Liver (tissue), 8 donors: ENCODE measurements at regions not wholly inside any gene's neighbourhood (a gene's known extent, or its start where the extent isn't known, plus 50 kb on each side); places are given as distances from the start of the nearest gene placed in this dataset.

Source experiments
- DNase-seq: peaks from one replicate; pipeline ENCODE4 v3.0.0-alpha.2; 2017; ENCODE audit warnings: low spot score
- H3K27ac ChIP-seq, 2 donors: one replicate each; pipeline ENCODE4 v1.7.0; 2013; ENCODE audit warnings: inconsistent platforms in 2 of 2, low read length in 2 of 2, control low read depth in 1 of 2, low read depth in 1 of 2, mild to moderate bottlenecking in 1 of 2
- H3K27me3 ChIP-seq, 4 donors: one replicate each; pipeline versions ENCODE4 v1.6.1 to v1.7.0; 2013; ENCODE audit warnings: low read length in 3 of 4, inconsistent platforms in 1 of 4, mild to moderate bottlenecking in 1 of 4, moderate library complexity in 1 of 4; ENCODE audit not compliant: control insufficient read depth in 4 of 4, insufficient read depth in 4 of 4
- H3K36me3 ChIP-seq, 4 donors: one replicate each; pipeline versions ENCODE4 v1.6.1 to v1.7.0; 2013; ENCODE audit warnings: low read length in 3 of 4, mild to moderate bottlenecking in 3 of 4, low read depth in 1 of 4, moderate library complexity in 1 of 4; ENCODE audit not compliant: control insufficient read depth in 4 of 4, insufficient read depth in 3 of 4
- H3K4me1 ChIP-seq, 4 donors: one replicate each; pipeline versions ENCODE4 v1.6.1 to v1.7.0; 2013; ENCODE audit warnings: low read length in 3 of 4, mild to moderate bottlenecking in 3 of 4, moderate library complexity in 1 of 4; ENCODE audit not compliant: control insufficient read depth in 4 of 4, insufficient read depth in 4 of 4
- H3K4me3 ChIP-seq, 3 donors: one replicate each; pipeline versions ENCODE4 v1.6.1 to v1.7.0; 2013; ENCODE audit warnings: low read length in 3 of 3, control low read depth in 1 of 3, low read depth in 1 of 3, mild to moderate bottlenecking in 1 of 3
- H3K9ac ChIP-seq, 2 donors: one replicate each; pipeline ENCODE4 v1.7.0; 2013; ENCODE audit warnings: low read length in 2 of 2, mild to moderate bottlenecking in 2 of 2, moderate library complexity in 2 of 2, control low read depth in 1 of 2, low read depth in 1 of 2
- H3K9me3 ChIP-seq, 4 donors: one replicate each; pipeline versions ENCODE4 v1.6.1 to v1.7.0; 2013; ENCODE audit warnings: low read length in 3 of 4; ENCODE audit not compliant: control insufficient read depth in 4 of 4
- EGR1 ChIP-seq, 2 donors: IDR thresholded peaks; 2 replicates each; pipeline ENCODE4 v1.6.1; 2016 to 2018; ENCODE audit warnings: antibody characterized with exemption in 2 of 2, low read depth in 2 of 2
- FOXA1 ChIP-seq: IDR thresholded peaks from 2 replicates; pipeline ENCODE4 v1.6.1; 2016; ENCODE audit warnings: antibody characterized with exemption
- FOXA2 ChIP-seq: IDR thresholded peaks from 2 replicates; pipeline ENCODE4 v1.6.1; 2016; ENCODE audit warnings: antibody characterized with exemption
- GABPA ChIP-seq, 2 donors: IDR thresholded peaks in 1 of 2; conservative IDR thresholded peaks in 1 of 2; 2 replicates each; pipeline ENCODE4 v1.6.1; 2016; ENCODE audit warnings: antibody characterized with exemption in 2 of 2, mild to moderate bottlenecking in 1 of 2, moderate library complexity in 1 of 2
- HNF4A ChIP-seq, 2 donors: conservative IDR thresholded peaks; 2 replicates each; pipeline ENCODE4 v1.6.1; 2016; ENCODE audit warnings: antibody characterized with exemption in 2 of 2, mild to moderate bottlenecking in 2 of 2
- HNF4G ChIP-seq: IDR thresholded peaks from 2 replicates; pipeline ENCODE4 v1.6.1; 2016; ENCODE audit warnings: antibody characterized with exemption
- NR2F2 ChIP-seq: IDR thresholded peaks from 2 replicates; pipeline ENCODE4 v1.6.1; 2016; ENCODE audit warnings: antibody characterized with exemption
- RAD21 ChIP-seq, 2 donors: IDR thresholded peaks; 2 replicates each; pipeline ENCODE4 v1.6.1; 2016; ENCODE audit warnings: antibody characterized with exemption in 2 of 2, mild to moderate bottlenecking in 2 of 2
- RXRA ChIP-seq, 2 donors: IDR thresholded peaks; 2 replicates each; pipeline ENCODE4 v1.6.1; 2017 to 2018; ENCODE audit warnings: antibody characterized with exemption in 2 of 2, mild to moderate bottlenecking in 1 of 2
- SP1 ChIP-seq: IDR thresholded peaks from 2 replicates; pipeline ENCODE4 v1.6.1; 2018; ENCODE audit warnings: antibody characterized with exemption, mild to moderate bottlenecking
- TAF1 ChIP-seq: conservative IDR thresholded peaks from 2 replicates; pipeline ENCODE4 v1.6.1; 2016; ENCODE audit warnings: antibody characterized with exemption, mild to moderate bottlenecking
- YY1 ChIP-seq: IDR thresholded peaks from 2 replicates; pipeline ENCODE4 v1.6.1; 2016; ENCODE audit warnings: antibody characterized with exemption, mild to moderate bottlenecking
- WGBS: extraction: QIAGEN DNeasy Blood & Tissue Kit; methylation state at CpG from one replicate; pipeline ENCODE4 v1.1.7; 2013; 5-methylcytosine and 5-hydroxymethylcytosine counted together
- TF ChIP-seq, protein P1 (sequence below): IDR thresholded peaks from 2 replicates; pipeline ENCODE4 v1.6.1; 2016; ENCODE audit warnings: antibody characterized with exemption, mild to moderate bottlenecking
- TF ChIP-seq, protein P2 (sequence below): IDR thresholded peaks from 2 replicates; pipeline ENCODE4 v1.6.1; 2016; ENCODE audit warnings: antibody characterized with exemption
- TF ChIP-seq, protein P3 (sequence below): fragments of 150-350 bp; IDR thresholded peaks from 2 replicates; pipeline ENCODE4 v1.5.1; 2017; ENCODE audit warnings: improper control_type of control experiment, low read depth, low read length; ENCODE audit not compliant: missing input control
- TF ChIP-seq, protein P4 (sequence below): IDR thresholded peaks from 2 replicates; pipeline ENCODE4 v1.6.1; 2016; ENCODE audit warnings: antibody characterized with exemption
- TF ChIP-seq, protein P5 (sequence below): IDR thresholded peaks from 2 replicates; pipeline ENCODE4 v1.6.1; 2016; ENCODE audit warnings: antibody characterized with exemption
- donor health status: healthy.
- donor health status: healthy.
- donor health status: healthy.
- donor health status: healthy.
- donor health status: healthy.

DNA sequence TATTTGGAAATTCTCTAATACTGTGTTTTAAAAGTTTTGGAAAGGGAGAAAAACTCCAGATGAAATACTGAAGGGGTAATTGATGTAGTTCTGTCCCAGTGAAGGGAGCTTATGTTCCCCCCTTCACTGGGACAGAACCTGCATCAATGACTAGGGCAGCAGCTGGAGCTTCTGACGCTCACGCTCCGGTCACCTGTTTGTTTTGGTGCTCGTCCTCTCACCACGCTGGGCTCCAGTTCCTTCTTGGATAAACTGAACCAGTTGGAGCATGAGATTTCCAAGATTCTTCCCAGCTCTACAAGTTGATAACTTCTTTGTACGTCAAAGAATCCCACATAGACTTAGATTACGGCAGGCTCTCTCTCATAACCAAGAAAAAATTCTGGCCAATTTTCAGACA lies 51.4 kb upstream of the HNRNPU start:
- no peak for DNase-seq
- TF ChIP-seq, protein P1, sequence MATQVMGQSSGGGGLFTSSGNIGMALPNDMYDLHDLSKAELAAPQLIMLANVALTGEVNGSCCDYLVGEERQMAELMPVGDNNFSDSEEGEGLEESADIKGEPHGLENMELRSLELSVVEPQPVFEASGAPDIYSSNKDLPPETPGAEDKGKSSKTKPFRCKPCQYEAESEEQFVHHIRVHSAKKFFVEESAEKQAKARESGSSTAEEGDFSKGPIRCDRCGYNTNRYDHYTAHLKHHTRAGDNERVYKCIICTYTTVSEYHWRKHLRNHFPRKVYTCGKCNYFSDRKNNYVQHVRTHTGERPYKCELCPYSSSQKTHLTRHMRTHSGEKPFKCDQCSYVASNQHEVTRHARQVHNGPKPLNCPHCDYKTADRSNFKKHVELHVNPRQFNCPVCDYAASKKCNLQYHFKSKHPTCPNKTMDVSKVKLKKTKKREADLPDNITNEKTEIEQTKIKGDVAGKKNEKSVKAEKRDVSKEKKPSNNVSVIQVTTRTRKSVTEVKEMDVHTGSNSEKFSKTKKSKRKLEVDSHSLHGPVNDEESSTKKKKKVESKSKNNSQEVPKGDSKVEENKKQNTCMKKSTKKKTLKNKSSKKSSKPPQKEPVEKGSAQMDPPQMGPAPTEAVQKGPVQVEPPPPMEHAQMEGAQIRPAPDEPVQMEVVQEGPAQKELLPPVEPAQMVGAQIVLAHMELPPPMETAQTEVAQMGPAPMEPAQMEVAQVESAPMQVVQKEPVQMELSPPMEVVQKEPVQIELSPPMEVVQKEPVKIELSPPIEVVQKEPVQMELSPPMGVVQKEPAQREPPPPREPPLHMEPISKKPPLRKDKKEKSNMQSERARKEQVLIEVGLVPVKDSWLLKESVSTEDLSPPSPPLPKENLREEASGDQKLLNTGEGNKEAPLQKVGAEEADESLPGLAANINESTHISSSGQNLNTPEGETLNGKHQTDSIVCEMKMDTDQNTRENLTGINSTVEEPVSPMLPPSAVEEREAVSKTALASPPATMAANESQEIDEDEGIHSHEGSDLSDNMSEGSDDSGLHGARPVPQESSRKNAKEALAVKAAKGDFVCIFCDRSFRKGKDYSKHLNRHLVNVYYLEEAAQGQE, result no peak
- no peak for TF ChIP-seq RAD21 (IDR thresholded peaks at IDR 0.05)
- no peak for TF ChIP-seq TAF1
- TF ChIP-seq FOXA2, result no peak
- no peak for TF ChIP-seq SP1
- TF ChIP-seq, protein P2, sequence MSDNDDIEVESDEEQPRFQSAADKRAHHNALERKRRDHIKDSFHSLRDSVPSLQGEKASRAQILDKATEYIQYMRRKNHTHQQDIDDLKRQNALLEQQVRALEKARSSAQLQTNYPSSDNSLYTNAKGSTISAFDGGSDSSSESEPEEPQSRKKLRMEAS, result no peak
- TF ChIP-seq, protein P3, sequence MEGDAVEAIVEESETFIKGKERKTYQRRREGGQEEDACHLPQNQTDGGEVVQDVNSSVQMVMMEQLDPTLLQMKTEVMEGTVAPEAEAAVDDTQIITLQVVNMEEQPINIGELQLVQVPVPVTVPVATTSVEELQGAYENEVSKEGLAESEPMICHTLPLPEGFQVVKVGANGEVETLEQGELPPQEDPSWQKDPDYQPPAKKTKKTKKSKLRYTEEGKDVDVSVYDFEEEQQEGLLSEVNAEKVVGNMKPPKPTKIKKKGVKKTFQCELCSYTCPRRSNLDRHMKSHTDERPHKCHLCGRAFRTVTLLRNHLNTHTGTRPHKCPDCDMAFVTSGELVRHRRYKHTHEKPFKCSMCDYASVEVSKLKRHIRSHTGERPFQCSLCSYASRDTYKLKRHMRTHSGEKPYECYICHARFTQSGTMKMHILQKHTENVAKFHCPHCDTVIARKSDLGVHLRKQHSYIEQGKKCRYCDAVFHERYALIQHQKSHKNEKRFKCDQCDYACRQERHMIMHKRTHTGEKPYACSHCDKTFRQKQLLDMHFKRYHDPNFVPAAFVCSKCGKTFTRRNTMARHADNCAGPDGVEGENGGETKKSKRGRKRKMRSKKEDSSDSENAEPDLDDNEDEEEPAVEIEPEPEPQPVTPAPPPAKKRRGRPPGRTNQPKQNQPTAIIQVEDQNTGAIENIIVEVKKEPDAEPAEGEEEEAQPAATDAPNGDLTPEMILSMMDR, result no peak
- TF ChIP-seq FOXA1, result no peak
- no peak for TF ChIP-seq YY1
- no peak for TF ChIP-seq NR2F2
- TF ChIP-seq, protein P4, sequence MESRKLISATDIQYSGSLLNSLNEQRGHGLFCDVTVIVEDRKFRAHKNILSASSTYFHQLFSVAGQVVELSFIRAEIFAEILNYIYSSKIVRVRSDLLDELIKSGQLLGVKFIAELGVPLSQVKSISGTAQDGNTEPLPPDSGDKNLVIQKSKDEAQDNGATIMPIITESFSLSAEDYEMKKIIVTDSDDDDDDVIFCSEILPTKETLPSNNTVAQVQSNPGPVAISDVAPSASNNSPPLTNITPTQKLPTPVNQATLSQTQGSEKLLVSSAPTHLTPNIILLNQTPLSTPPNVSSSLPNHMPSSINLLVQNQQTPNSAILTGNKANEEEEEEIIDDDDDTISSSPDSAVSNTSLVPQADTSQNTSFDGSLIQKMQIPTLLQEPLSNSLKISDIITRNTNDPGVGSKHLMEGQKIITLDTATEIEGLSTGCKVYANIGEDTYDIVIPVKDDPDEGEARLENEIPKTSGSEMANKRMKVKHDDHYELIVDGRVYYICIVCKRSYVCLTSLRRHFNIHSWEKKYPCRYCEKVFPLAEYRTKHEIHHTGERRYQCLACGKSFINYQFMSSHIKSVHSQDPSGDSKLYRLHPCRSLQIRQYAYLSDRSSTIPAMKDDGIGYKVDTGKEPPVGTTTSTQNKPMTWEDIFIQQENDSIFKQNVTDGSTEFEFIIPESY, result no peak
- no peak for TF ChIP-seq GABPA (IDR thresholded peaks at IDR 0.05 in 1 of 2, conservative IDR thresholded peaks at IDR 0.05 in 1 of 2)
- TF ChIP-seq RXRA (IDR thresholded peaks at IDR 0.05), result no peak
- no peak for TF ChIP-seq HNF4G
- 85% methylated on average over 7 of the region's 7 CpGs for WGBS
- H3K9ac ChIP-seq, result no peak overlapping the region
- no peak overlapping the region for H3K27ac ChIP-seq
- peaks cover 0 to 1% (median 0%) of the 10 kb centered on the region in 4 donors for H3K36me3 ChIP-seq
- H3K4me1 ChIP-seq, result peaks cover 0 to 8% (median 1%) of the 10 kb centered on the region in 4 donors
- no peaks in the 10 kb centered on the region for H3K27me3 ChIP-seq
- no peaks in the 10 kb centered on the region for H3K9me3 ChIP-seq
- H3K4me3 ChIP-seq, result no peak overlapping the region

DNA sequence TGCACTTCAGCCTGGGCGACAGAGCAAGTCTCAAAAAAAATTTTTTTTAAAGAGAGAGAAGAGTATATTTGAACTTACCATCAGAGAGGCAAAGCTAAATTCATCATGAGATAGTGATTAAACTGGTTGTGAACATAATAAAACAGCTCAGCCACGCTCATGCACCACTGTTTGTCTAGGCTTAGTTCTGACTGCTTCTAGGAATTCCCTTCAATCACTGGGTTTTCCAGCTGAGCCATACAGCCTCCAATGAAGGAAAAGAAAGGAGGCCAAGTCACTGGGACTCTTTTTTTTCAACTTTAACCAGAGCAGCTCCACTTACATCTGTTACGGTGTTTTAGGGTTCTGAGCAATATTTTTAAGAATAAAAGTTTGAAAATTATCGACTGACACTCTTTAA lies 50.4 kb upstream of the HNRNPU start:
- H3K27me3 ChIP-seq, result no peaks in the 10 kb centered on the region
- H3K4me1 ChIP-seq, result peaks cover 0 to 8% (median 1%) of the 10 kb centered on the region in 4 donors
- no peak for TF ChIP-seq HNF4A (conservative IDR thresholded peaks at IDR 0.05)
- no peak for TF ChIP-seq EGR1 (IDR thresholded peaks at IDR 0.05; ENCODE audit: low read depth in 2 of 2)
- no peak for TF ChIP-seq GABPA (IDR thresholded peaks at IDR 0.05 in 1 of 2, conservative IDR thresholded peaks at IDR 0.05 in 1 of 2)
- TF ChIP-seq, protein P3, result no peak
- TF ChIP-seq RAD21 (IDR thresholded peaks at IDR 0.05), result no peak
- TF ChIP-seq, protein P5, sequence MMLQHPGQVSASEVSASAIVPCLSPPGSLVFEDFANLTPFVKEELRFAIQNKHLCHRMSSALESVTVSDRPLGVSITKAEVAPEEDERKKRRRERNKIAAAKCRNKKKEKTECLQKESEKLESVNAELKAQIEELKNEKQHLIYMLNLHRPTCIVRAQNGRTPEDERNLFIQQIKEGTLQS, result no peak
- no peak for TF ChIP-seq HNF4G
- TF ChIP-seq, protein P4, result no peak
- peaks cover 0 to 1% (median 0%) of the 10 kb centered on the region in 4 donors for H3K36me3 ChIP-seq
- WGBS, result 95% methylated on average over 4 of the region's 4 CpGs
- no peak overlapping the region for H3K9ac ChIP-seq
- DNase-seq, result no peak
- no peak overlapping the region for H3K27ac ChIP-seq
- H3K9me3 ChIP-seq, result no peaks in the 10 kb centered on the region
- H3K4me3 ChIP-seq, result no peak overlapping the region
